ENCODE measurements at regions not wholly inside any gene's neighbourhood (a gene's known extent, or its start where the extent isn't known, plus 50 kb on each side); places are given as distances from the start of the nearest gene placed in this dataset.

GRCh38 chr2:48209214-48209885 is 105.1 kb upstream of the FOXN2 start:
- H3K9me3 Mint-ChIP-seq = peaks cover 3% of the 10 kb centered on the region
- H3K4me3 Mint-ChIP-seq = no peak overlapping the region
- ATAC-seq (no peak), DNase-seq (no peak)
- peaks cover 9% of the 10 kb centered on the region for H3K4me1 Mint-ChIP-seq
- no peak overlapping the region for H3K27ac Mint-ChIP-seq
- no peaks in the 10 kb centered on the region for H3K36me3 Mint-ChIP-seq (ENCODE audit: low read depth)
- no peaks in the 10 kb centered on the region for H3K27me3 Mint-ChIP-seq

DNA sequence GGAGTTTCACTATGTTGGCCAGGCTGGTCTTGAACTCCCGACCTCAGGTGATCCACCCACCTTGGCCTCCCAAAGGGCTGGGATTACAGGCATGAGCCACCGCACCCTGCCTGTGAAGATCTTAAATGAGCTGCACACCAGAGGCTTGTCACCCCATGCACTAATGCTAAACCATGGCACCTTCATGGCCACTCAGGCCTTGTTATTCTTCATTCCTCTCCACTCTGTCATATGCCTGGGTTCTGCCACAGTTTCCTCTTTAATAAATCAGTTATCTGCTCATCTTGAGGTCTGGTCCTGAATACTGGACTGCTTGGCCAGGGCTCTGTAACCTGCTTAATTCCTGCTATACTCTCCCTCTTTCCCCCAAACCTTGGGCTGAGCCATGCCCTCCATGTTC is 104.3 kb upstream of the FOXN2 start:
- peaks cover 9% of the 10 kb centered on the region for H3K4me1 Mint-ChIP-seq

DNA sequence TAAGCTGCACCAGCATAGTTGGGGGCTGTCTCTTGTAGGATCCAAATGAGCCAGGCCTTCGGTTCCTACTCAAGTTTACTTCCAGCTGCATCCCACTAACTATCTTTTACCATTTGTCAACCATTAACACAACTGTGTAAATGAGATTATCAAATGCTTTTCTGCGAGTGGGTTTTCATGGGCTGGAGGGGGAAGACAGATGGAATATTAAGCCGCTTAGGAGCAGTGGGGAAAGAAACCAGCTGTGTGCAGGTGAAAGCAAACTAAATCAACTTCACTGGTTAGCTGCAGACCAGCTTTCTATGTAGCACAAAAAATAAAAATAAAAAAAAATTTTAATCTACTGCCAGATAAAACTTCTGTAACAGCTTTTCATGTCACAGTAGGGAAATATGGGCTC is 100.8 kb upstream of the FOXN2 start:
- ATAC-seq = no peak
- DNase-seq = no peak
- Mint-ChIP-seq H3K4me1 (peaks cover 3% of the 10 kb centered on the region), H3K27me3 (no peaks in the 10 kb centered on the region), H3K4me3 (no peak overlapping the region), H3K36me3 (ENCODE audit: low read depth) (no peaks in the 10 kb centered on the region), H3K27ac (no peak overlapping the region), H3K9me3 (peaks cover 3% of the 10 kb centered on the region)

More for the DNA sequence above, 104.3 kb upstream of the FOXN2 start:
- Mint-ChIP-seq H3K36me3 (ENCODE audit: low read depth) (no peaks in the 10 kb centered on the region), H3K27me3 (no peaks in the 10 kb centered on the region), H3K4me3 (no peak overlapping the region), H3K9me3 (peaks cover 3% of the 10 kb centered on the region), H3K27ac (no peak overlapping the region)
- no peak for DNase-seq
- ATAC-seq = no peak

DNA sequence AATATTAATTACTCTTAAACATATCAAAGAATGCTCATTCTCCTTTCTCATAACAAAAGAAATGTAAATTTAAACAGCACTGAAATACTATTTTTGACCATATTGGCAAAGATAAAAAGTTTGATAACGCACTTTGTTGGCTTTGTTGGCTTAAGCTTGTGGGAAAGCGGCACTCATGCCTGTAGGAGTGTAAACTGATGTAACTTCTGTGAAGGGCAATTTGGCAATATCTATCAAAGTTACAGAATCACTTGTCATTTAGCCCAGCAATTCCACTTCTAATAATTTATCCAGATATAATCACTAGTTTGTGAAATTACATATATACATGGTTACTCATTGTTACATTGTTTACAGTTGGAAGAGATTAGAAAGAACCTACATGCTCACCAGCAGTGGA is 96.3 kb upstream of the FOXN2 start:
- Mint-ChIP-seq H3K27ac (no peak overlapping the region), H3K36me3 (ENCODE audit: low read depth) (no peaks in the 10 kb centered on the region), H3K4me1 (peaks cover 8% of the 10 kb centered on the region), H3K4me3 (no peak overlapping the region), H3K9me3 (peaks cover 1% of the 10 kb centered on the region), H3K27me3 (no peaks in the 10 kb centered on the region)
- no peak for ATAC-seq
- no peak for DNase-seq

DNA sequence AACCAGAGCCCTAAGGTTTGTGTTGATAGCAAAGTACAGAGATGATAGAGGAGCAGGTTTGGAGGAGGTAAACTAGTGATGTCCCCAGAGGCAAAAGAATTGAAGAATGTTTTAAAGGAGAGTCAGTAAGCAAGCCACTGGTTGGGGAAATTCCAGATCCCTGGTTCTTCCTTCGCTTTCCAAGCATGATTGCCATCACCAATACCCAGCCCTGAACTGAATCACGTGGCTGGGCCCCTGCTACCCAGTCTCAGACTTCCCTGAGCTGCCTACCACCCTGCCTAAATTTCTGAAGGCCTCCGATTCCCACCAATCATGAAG is 95.3 kb upstream of the FOXN2 start:
- no peak for DNase-seq

DNA sequence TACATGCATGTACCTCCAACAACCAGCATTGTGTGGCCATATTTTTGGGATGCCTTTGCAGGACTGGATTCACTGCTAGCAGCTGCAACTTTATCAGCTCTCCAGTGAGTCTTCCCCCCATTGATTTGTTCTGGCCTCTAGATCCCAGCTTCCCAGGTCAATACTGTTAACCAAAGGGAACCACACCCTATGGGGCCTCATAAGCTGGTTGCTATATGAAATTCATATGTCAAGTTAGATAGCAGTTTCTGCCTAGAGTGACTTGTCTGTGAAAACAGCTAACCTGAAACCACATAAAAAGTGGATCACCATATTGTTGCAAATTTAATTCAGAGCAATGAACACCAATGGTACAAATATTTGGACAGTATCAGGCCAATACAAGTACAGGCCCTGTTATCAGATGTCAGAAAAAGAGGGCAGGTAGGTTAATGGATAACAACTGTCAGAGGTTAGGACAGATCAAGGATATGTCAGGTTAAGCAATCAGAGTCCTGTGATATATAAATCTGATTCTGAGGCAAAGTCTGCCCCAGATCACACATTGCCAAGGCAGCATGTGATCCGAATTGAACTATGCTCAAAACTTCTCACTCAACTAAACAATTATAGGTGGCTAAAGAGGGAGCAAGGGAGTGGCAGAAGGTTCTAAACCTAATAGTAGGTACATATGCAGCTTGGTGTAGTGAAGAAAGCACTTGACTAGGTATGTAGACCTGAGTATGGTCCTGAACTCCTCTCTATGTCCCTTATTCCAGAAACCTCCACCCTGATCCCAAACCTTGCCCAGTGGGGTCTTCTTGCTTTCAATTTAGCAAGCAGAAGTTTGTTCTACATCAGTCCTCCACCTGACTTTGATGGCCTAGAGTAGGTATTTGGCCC is 94.7 kb upstream of the FOXN2 start:
- no peak for DNase-seq
- H3K9me3 Mint-ChIP-seq = no peaks in the 10 kb centered on the region
- ATAC-seq = no peak
- H3K36me3 Mint-ChIP-seq (ENCODE audit: low read depth) = no peaks in the 10 kb centered on the region
- no peaks in the 10 kb centered on the region for H3K27me3 Mint-ChIP-seq
- peaks cover 8% of the 10 kb centered on the region for H3K4me1 Mint-ChIP-seq
- no peak overlapping the region for H3K4me3 Mint-ChIP-seq
- no peak overlapping the region for H3K27ac Mint-ChIP-seq

More for the DNA sequence above, 95.3 kb upstream of the FOXN2 start:
- Mint-ChIP-seq H3K36me3 (ENCODE audit: low read depth) (no peaks in the 10 kb centered on the region), H3K4me1 (peaks cover 8% of the 10 kb centered on the region), H3K9me3 (no peaks in the 10 kb centered on the region), H3K27me3 (no peaks in the 10 kb centered on the region), H3K4me3 (no peak overlapping the region), H3K27ac (no peak overlapping the region)
- ATAC-seq = no peak

DNA sequence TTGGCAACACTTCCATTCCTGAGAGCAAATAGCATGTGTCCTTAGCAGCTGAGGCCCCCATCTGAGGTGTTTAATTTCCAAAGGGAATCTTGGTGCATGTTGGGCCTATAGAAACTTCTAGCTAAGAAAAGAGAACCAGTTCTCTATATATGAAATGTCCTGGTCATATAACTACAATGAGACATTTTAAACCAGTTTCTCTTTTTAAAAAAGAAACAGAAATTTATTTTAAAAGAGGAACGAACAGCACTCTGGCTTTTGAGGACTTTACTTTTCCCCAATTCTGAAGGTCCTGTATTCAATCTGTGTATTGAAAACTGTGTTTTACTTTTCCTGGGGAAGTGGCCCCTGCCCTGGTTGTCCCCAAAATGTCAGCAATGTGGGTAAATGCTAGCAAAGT is 94.0 kb upstream of the FOXN2 start:
- Mint-ChIP-seq H3K27ac (no peak overlapping the region), H3K27me3 (no peaks in the 10 kb centered on the region), H3K9me3 (no peaks in the 10 kb centered on the region), H3K4me3 (no peak overlapping the region), H3K4me1 (peaks cover 8% of the 10 kb centered on the region), H3K36me3 (ENCODE audit: low read depth) (no peaks in the 10 kb centered on the region)
- ATAC-seq (no peak), DNase-seq (no peak)

DNA sequence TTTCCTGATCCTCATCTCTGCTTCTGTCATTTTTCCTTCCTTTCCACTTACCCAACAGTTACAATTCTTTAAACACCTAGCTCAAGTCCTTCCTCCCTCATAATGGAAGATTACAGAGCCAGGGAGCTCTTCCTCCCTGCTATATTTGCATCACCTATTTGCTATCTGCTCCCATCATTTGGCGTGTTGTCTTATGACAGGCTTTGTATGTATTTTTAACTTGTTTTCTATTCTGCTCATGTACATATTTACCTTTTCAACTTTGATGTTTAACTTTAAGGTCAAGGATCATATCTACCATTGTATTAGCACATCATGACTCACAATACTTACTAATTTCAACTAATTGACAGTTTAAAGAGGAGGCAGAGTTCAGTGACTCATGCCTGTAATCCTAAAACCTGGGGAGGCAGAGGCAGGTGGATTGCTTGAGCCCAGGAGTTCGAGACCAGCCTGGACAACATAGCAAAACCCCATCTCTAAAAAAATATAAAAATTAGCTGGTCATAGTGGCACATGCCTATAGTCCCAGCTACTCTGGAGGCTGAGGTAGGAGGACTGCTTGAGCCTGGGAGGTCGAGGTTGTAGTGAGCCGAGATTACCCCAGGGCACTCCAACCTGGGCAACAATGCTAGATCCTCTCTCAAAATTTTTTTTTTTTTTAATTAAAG is 92.5 kb upstream of the FOXN2 start:
- DNase-seq = no peak
- Mint-ChIP-seq H3K4me3 (no peak overlapping the region), H3K27ac (no peak overlapping the region), H3K36me3 (ENCODE audit: low read depth) (no peaks in the 10 kb centered on the region), H3K27me3 (no peaks in the 10 kb centered on the region), H3K9me3 (no peaks in the 10 kb centered on the region), H3K4me1 (peaks cover 8% of the 10 kb centered on the region)
- ATAC-seq = no peak

DNA sequence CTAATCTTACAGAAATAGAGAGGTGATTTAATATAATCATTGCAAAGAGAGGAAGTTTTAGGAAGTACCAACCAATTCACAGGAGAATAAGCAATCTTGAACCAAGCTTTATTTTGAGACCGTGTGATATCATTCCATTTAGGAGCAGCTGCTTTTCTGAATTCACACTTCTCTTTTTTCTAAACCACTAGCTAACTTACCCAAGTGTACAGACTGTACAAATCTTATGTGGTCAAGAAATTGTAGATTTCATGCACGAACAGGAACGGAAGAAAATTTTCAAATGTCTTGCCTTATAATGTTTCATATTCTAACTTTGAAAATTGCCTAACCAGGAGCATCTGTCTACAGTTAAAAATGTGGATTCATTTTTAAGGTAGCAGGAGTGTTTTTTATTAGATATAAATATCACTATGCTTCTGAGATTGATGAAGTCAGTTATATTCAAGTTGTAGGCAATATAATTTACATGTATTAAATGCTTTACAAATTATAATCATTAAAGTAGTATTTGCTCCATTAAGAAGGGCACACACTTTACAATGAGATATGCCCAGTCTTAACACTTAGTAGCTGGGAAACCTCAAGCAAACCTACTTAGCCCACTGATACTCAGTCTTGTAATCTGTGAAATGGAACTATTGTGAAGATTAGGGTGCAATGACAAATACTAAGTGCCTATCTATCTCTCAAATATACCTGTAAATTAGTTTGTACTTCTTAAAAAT is 86.7 kb upstream of the FOXN2 start:
- no peak for ATAC-seq

GRCh38 chr2:48228345-48228684 is 86.2 kb upstream of the FOXN2 start:
- no peak for ATAC-seq
- H3K4me1 Mint-ChIP-seq = peaks cover 20% of the 10 kb centered on the region
- DNase-seq = no peak
- H3K27ac Mint-ChIP-seq = no peak overlapping the region
- H3K4me3 Mint-ChIP-seq = no peak overlapping the region
- no peaks in the 10 kb centered on the region for H3K27me3 Mint-ChIP-seq
- H3K9me3 Mint-ChIP-seq = no peaks in the 10 kb centered on the region
- H3K36me3 Mint-ChIP-seq (ENCODE audit: low read depth) = no peaks in the 10 kb centered on the region

More for the DNA sequence above, 86.7 kb upstream of the FOXN2 start:
- no peaks in the 10 kb centered on the region for H3K9me3 Mint-ChIP-seq
- no peaks in the 10 kb centered on the region for H3K36me3 Mint-ChIP-seq (ENCODE audit: low read depth)
- no peak overlapping the region for H3K27ac Mint-ChIP-seq
- no peaks in the 10 kb centered on the region for H3K27me3 Mint-ChIP-seq
- H3K4me1 Mint-ChIP-seq = peaks cover 15% of the 10 kb centered on the region
- no peak overlapping the region for H3K4me3 Mint-ChIP-seq
- no peak for DNase-seq

GRCh38 chr2:48229063-48229462 is 85.4 kb upstream of the FOXN2 start:
- no peak overlapping the region for H3K27ac Mint-ChIP-seq
- H3K27me3 Mint-ChIP-seq = no peaks in the 10 kb centered on the region
- no peak for DNase-seq
- no peaks in the 10 kb centered on the region for H3K9me3 Mint-ChIP-seq
- no peak for ATAC-seq
- no peaks in the 10 kb centered on the region for H3K36me3 Mint-ChIP-seq (ENCODE audit: low read depth)
- H3K4me3 Mint-ChIP-seq = no peak overlapping the region
- peaks cover 20% of the 10 kb centered on the region for H3K4me1 Mint-ChIP-seq

DNA sequence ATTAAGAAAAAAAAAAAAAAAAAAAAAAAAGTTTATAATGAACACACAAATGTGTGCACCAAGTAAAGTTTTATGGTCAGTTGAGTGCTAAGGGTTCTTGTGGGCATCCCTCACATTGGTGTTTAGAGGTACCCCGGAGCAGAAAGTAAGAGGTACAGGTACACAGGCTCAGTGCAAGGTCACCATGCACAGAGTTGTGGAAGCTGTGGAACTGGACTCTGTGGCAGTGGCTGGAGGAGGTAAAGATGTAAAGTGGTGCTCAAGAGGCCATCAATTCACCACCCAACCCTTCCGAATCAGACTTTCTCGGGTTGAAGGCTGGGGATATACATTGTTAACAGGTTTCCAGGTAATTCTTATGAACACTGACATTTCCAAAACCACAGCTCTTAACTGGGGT is 83.6 kb upstream of the FOXN2 start:
- Mint-ChIP-seq H3K4me1 (peaks cover 20% of the 10 kb centered on the region), H3K27ac (no peak overlapping the region), H3K4me3 (no peak overlapping the region), H3K9me3 (no peaks in the 10 kb centered on the region), H3K27me3 (no peaks in the 10 kb centered on the region), H3K36me3 (ENCODE audit: low read depth) (no peaks in the 10 kb centered on the region)
- DNase-seq = no peak
- no peak for ATAC-seq

GRCh38 chr2:48232351-48232750 is 82.1 kb upstream of the FOXN2 start:
- Mint-ChIP-seq H3K9me3 (no peaks in the 10 kb centered on the region), H3K4me1 (peaks cover 26% of the 10 kb centered on the region), H3K27me3 (no peaks in the 10 kb centered on the region), H3K36me3 (ENCODE audit: low read depth) (no peaks in the 10 kb centered on the region), H3K4me3 (no peak overlapping the region), H3K27ac (no peak overlapping the region)
- ATAC-seq (no peak), DNase-seq (no peak)

GRCh38 chr2:48233005-48233404 is 81.5 kb upstream of the FOXN2 start:
- no peaks in the 10 kb centered on the region for H3K36me3 Mint-ChIP-seq (ENCODE audit: low read depth)
- no peak overlapping the region for H3K4me3 Mint-ChIP-seq
- peaks cover 22% of the 10 kb centered on the region for H3K4me1 Mint-ChIP-seq
- no peak for DNase-seq
- no peaks in the 10 kb centered on the region for H3K9me3 Mint-ChIP-seq
- peak; percentile 96 for ATAC-seq
- H3K27me3 Mint-ChIP-seq = no peaks in the 10 kb centered on the region
- no peak overlapping the region for H3K27ac Mint-ChIP-seq

All from activated naive CD8-positive, alpha-beta T cell treated with anti-CD3 and anti-CD28 coated beads, Interleukin-2, amount 50 U/mL, for 24 hours (primary cell).